ENCODE measurements at regions not wholly inside any gene's neighbourhood (a gene's known extent, or its start where the extent isn't known, plus 50 kb on each side); places are given as distances from the start of the nearest gene placed in this dataset.
"Not testable (repeated sequence)": the region's sequence is repeated elsewhere in the genome, so short reads cannot be mapped to it uniquely, and the experiment has no call there.

- DNase-seq = no peak
Measured at GRCh38 chr3:25844891-25845290, 55.0 kb downstream of the OXSM start.

- DNase-seq = no peak
Measured at GRCh38 chr3:25846282-25846681, 56.4 kb downstream of the OXSM start.

- no peak for DNase-seq
Measured at GRCh38 chr3:25849091-25849490, 59.2 kb downstream of the OXSM start.

- no peak for DNase-seq
Measured at GRCh38 chr3:25849641-25850385, 59.9 kb downstream of the OXSM start.

- DNase-seq = not testable (repeated sequence)
Measured at GRCh38 chr3:25851693-25852259, 61.9 kb downstream of the OXSM start.

- DNase-seq = no peak
Measured at GRCh38 chr3:25854214-25854613, 64.3 kb downstream of the OXSM start.

GRCh38 chr3:25854635-25855034 is 64.7 kb downstream of the OXSM start:
- DNase-seq = no peak

GRCh38 chr3:25855266-25855784 is 65.4 kb downstream of the OXSM start:
- no peak for DNase-seq

GRCh38 chr3:25856902-25857518 is 67.1 kb downstream of the OXSM start:
- DNase-seq = peak; percentile 41

- DNase-seq = no peak
Measured at GRCh38 chr3:25861566-25861965, 71.7 kb downstream of the OXSM start.

- DNase-seq = no peak
Measured at GRCh38 chr3:25863011-25863415, 73.1 kb downstream of the OXSM start.

GRCh38 chr3:25863416-25863959 is 73.6 kb downstream of the OXSM start:
- DNase-seq = no peak

- no peak for DNase-seq
Measured at GRCh38 chr3:25870452-25870851, 80.6 kb downstream of the OXSM start.

- DNase-seq = no peak
Measured at GRCh38 chr3:25872200-25872877, 82.4 kb downstream of the OXSM start.

GRCh38 chr3:25883492-25883891 is 93.6 kb downstream of the OXSM start:
- no peak for DNase-seq

GRCh38 chr3:25884981-25885380 is 95.1 kb downstream of the OXSM start:
- DNase-seq = no peak

- no peak for DNase-seq
Measured at GRCh38 chr3:25885544-25885943, 95.7 kb downstream of the OXSM start.

GRCh38 chr3:25887907-25888306 is 98.0 kb downstream of the OXSM start:
- DNase-seq = no peak

GRCh38 chr3:25888892-25889524 is 99.1 kb downstream of the OXSM start:
- DNase-seq = no peak

GRCh38 chr3:25889525-25889917 is 99.6 kb downstream of the OXSM start:
- DNase-seq = no peak

GRCh38 chr3:25894101-25894500 is 104.2 kb downstream of the OXSM start:
- DNase-seq = no peak

GRCh38 chr3:25895031-25895430 is 105.1 kb downstream of the OXSM start:
- no peak for DNase-seq

- DNase-seq = no peak
Measured at GRCh38 chr3:25895443-25895842, 105.6 kb downstream of the OXSM start.
